Stimulated activated CD4-positive, alpha-beta T cell treated with anti-CD3 and anti-CD28 coated beads, Interleukin-1b, Interleukin-23, amount 100 ng/mL, for 24 hours (primary cell): ENCODE measurements at regions not wholly inside any gene's neighbourhood (a gene's known extent, or its start where the extent isn't known, plus 50 kb on each side); places are given as distances from the start of the nearest gene placed in this dataset.
"Not testable (repeated sequence)": the region's sequence is repeated elsewhere in the genome, so short reads cannot be mapped to it uniquely, and the experiment has no call there.

Experiments
- DNase-seq, 4 experiments: peaks; one replicate each; pipeline ENCODE4 v3.0.0-alpha.2; 2020; ENCODE audit warnings: low read depth in 4 of 4, low spot score in 1 of 4

- no peak for DNase-seq
Observed at GRCh38 chr2:207354462-207354861, 175.3 kb upstream of the CREB1 start.

- no peak for DNase-seq
Observed at GRCh38 chr2:207356567-207356966, 173.2 kb upstream of the CREB1 start.

DNA sequence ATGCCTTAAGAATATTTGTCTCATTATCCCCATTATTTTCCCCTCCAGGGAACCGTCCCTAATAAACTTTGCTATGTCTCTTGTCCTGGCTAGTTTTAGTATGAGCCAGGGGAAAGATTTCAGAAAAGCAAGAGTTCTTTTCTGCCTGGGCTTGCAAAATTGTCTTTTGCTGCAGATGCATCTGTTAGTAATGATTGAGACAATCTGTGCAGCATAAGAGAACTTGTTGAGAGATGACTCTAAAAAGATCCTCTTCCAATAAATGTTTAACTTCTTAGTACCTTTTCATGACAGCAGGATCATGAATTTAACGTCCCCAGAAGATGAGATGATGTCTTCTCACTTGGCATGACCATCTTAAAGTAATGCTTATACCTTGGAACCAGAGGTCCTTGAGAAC, 172.5 kb upstream of the CREB1 start:
- DNase-seq: no peak

DNA sequence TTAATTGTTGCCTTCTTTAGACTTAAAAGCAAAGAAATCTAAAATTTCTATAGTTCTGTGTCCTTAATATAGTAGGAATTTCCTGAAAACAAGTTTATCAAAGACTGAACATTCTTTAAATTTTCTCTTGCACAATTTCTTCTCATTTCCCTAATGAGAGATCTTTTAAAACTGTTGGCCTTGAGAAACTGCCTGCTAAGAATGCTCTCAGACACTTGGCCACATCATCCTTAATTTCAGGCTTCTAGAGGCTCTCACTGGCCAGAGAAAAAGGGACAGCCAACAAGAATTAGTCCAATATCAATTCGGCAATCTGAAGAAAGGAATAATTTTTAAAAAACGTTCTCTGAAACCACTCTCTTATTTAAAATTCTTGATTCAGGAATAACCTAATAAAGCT, 167.0 kb upstream of the CREB1 start:
- DNase-seq: no peak

DNA sequence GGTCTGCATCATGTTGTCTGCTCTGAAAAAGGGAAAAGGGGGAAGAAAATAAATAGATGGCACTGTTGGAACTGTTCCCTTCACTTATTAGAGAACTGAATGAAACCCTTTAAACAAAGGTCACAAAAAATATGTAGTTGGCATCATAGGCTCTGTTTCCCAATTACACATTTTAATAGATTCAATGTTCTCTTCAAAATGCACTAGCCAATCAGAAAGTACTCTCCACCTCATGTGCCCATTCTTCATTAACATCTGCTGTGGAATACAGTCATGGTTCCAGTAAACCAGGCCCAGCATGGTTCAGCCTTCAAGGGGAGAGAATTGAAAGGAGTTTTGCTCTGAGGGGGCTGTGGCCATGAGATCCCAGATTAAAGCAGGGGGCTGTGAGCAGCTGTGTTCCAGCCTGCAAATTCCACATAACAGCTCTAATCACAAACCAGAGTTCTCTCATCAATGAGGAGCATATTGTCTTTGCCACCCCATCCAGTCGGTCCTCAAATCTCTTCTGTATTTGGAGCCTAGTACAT, 165.9 kb upstream of the CREB1 start:
- no peak for DNase-seq

GRCh38 chr2:207370646-207371045, 159.1 kb upstream of the CREB1 start:
- DNase-seq: no peak

GRCh38 chr2:207371877-207372276, 157.9 kb upstream of the CREB1 start:
- no peak for DNase-seq

GRCh38 chr2:207372483-207372882, 157.3 kb upstream of the CREB1 start:
- no peak for DNase-seq

DNA sequence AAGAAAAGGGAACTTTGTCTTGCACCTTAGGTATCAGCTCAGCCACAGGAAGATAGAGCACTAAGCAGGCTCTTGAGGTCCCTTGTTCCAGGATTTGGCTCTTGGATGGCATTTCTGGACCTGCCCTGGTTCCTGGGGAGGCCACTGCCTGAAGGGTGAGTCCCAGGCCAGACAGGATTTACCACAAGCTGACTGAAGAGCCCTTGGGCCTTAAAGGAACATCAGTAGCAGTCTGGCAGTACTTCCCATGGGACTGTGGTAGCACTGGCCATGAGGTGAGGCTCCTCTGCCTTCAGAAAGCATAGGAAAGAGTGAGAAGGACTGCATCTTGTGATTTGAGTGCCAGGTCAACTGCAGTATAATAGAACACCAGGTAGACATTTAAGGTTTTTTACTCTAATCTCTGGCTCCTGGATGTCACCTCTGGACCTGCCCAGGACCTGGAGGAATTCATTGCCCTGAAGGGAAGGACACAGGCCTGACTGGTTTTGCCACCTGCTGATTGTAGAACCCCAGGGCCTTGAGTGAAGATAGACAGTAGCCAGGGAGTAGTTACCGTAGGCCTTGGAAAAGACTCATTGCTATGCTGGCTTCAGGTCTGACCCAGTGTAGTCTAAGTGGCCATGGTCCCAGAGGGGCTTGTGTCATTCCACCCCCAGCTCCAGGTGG, 154.4 kb upstream of the CREB1 start:
- no peak for DNase-seq

GRCh38 chr2:207378620-207379019, 151.1 kb upstream of the CREB1 start:
- not testable (repeated sequence) for DNase-seq

- no peak for DNase-seq
Observed at GRCh38 chr2:207385076-207385475, 144.7 kb upstream of the CREB1 start.

DNA sequence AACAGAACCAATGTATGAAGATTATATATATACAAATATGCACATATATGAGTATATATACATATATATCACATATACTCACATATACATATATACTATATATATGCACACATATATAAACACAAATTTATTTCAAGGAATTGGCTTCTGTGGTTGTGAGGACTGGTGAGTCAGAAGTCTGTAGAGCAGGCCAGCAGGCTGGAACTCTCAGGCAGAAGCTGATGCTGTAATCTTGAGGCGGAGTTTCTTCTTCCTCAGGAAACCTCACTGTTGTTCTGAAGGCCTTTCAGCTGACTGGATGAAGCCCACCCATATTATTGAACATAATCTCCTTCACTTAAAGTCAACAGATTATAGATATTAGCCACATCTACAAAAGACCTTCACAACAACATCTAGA, 143.9 kb upstream of the CREB1 start:
- DNase-seq: no peak

- DNase-seq: no peak
Observed at GRCh38 chr2:207387001-207387571, 142.7 kb upstream of the CREB1 start.

- no peak for DNase-seq
Observed at GRCh38 chr2:207390302-207391095, 139.3 kb upstream of the CREB1 start.

DNA sequence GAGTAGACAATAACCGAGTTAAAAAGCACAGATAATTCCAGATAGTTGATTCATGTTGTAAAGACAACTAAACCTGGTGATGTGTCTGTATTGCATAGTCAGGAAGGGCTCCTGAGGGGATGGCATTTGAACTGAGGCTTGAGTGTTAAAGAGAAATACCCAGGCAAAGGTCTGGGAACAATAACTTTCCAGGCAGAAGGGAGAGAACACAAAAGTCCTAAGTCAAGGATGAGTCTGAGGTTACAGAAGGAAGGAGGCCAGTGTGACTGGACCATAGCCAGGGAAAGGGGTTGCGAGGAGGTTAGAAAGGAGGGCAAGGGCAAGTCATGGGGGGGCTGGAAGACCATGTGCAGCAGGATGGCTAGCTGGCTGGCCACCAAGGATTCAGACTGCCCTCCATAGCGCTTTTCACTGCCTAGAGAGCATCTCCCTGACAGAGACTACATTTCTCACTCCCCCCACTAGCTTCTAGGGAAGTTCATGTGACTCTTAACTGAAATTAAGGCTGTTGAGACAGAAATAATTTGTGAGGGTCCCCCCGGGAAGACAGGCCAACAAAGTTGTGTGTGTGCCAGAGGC, 135.5 kb upstream of the CREB1 start:
- DNase-seq: no peak

GRCh38 chr2:207394812-207395534, 134.8 kb upstream of the CREB1 start:
- peak in 3 of 4 experiments; percentile 2 to 65 (median 24) for DNase-seq

GRCh38 chr2:207395535-207396251, 134.1 kb upstream of the CREB1 start:
- DNase-seq: no peak

- no peak for DNase-seq
Observed at GRCh38 chr2:207397917-207398655, 131.7 kb upstream of the CREB1 start.

DNA sequence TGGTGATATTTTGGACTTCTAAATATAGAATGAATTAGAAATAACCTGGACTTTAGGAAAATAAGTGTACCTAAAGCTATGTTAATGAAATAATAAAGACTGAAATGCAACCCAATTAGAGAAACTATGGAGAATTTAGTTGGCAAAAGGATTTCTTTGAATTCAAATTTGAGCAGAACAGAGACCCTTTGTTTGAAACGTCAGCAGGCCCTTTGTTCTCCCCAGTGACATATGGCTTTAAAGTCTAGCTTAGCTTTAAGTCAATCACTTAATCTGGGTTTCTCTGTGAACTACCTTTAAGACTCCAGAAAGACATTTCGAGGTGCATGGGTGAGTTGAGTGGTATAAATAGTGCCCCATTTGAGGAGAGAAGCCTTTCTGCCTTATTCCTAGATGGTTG, 130.5 kb upstream of the CREB1 start:
- no peak for DNase-seq

GRCh38 chr2:207401338-207401737, 128.4 kb upstream of the CREB1 start:
- DNase-seq: no peak
